GM12878 (cell line): ENCODE measurements at regions not wholly inside any gene's neighbourhood (a gene's known extent, or its start where the extent isn't known, plus 50 kb on each side); places are given as distances from the start of the nearest gene placed in this dataset.

Experiments
- ATAC-seq: fragments of 200-7000 bp; cut with Tn5 transposase; 3 replicates; pipeline ENCODE4 v1.9.1; 2020; ENCODE audit warnings: mild to moderate bottlenecking, moderate library complexity
- BruUV-seq: library from RNA; stranded (reverse); fragments of 400-500 nt; replicated peaks from 2 replicates; lab custom pipeline; 2021; lab: Mats Ljungman, UMichigan
- CTCF ChIA-PET: fragments of 300-600 bp; sonication (Branson Sonifier 250); formaldehyde crosslinking; extraction: SDS; loops from one replicate; lab custom pipeline; 2021; ENCODE audit warnings: inconsistent platforms; lab: Yijun Ruan, JAX
- POLR2A ChIA-PET: fragments of 350-600 bp; formaldehyde crosslinking; extraction: SDS; loops from one replicate; lab custom pipeline; 2021; ENCODE audit warnings: inconsistent platforms; lab: Charles Lee
- RAD21 ChIA-PET: fragments of 300-600 bp; sonication (Branson Sonifier 250); formaldehyde crosslinking; loops from one replicate; lab custom pipeline; 2023; ENCODE audit warnings: antibody characterized with exemption; ENCODE audit not compliant: unreplicated experiment; lab: Charles Lee
- SMC1A ChIA-PET: fragments of 300-600 bp; sonication (Branson Sonifier 250); formaldehyde crosslinking; loops from one replicate; lab custom pipeline; 2023; ENCODE audit not compliant: unreplicated experiment, uncharacterized antibody; lab: Charles Lee
- DNase-seq: peaks from one replicate; pipeline ENCODE4 v3.0.0-alpha.2; 2011; ENCODE audit warnings: low read depth, low spot score
- FAIRE-seq: peaks from 3 replicates; lab custom pipeline; 2011; peaks lifted over from hg19 to GRCh38; lab: Jason Lieb, UNC
- H2AFZ ChIP-seq: 2 replicates; pipeline ENCODE4 v1.6.0; 2011; ENCODE audit warnings: low read depth, low read length, control low read depth; ENCODE audit not compliant: control insufficient read depth
- H3K27ac ChIP-seq: 2 replicates; pipeline ENCODE4 v1.5.1; 2011; ENCODE audit warnings: control low read depth; ENCODE audit not compliant: control insufficient read depth, insufficient read depth
- H3K27me3 ChIP-seq, 2 experiments: replicated peaks in 1 of 2; 2 replicates each; pipeline versions ENCODE4 v1.6.0 to v1.6.1; 2011; ENCODE audit warnings: low read length in 1 of 2; ENCODE audit not compliant: control insufficient read depth in 2 of 2, insufficient read depth in 2 of 2
- H3K36me3 ChIP-seq, 2 experiments: 2 replicates each; pipeline ENCODE4 v1.5.1; 2011; ENCODE audit warnings: low read length in 1 of 2; ENCODE audit not compliant: control insufficient read depth in 2 of 2, insufficient read depth in 2 of 2
- H3K4me1 ChIP-seq: 2 replicates; pipeline ENCODE4 v1.6.1; 2011; ENCODE audit warnings: mild to moderate bottlenecking, low read length, moderate library complexity, mixed read lengths; ENCODE audit not compliant: control insufficient read depth, insufficient read depth
- H3K4me2 ChIP-seq: 2 replicates; pipeline ENCODE4 v1.6.0; 2011; ENCODE audit warnings: control low read depth; ENCODE audit not compliant: control insufficient read depth, insufficient read depth
- H3K4me3 ChIP-seq: fragments of 200-600 bp; sonication (generic); 2 replicates; pipeline ENCODE4 v1.5.1; 2016
- H3K79me2 ChIP-seq: 2 replicates; pipeline ENCODE4 v1.6.0; 2011; ENCODE audit warnings: low read length; ENCODE audit not compliant: control insufficient read depth, insufficient read depth
- H3K9ac ChIP-seq: 2 replicates; pipeline ENCODE4 v1.8.0; 2011; ENCODE audit warnings: low read length, control low read depth, mixed read lengths; ENCODE audit not compliant: control insufficient read depth, insufficient read depth
- H3K9me3 ChIP-seq: replicated peaks from 3 replicates; pipeline ENCODE4 v1.5.1; 2011; ENCODE audit warnings: mild to moderate bottlenecking, low read length; ENCODE audit not compliant: control insufficient read depth, insufficient read depth
- H4K20me1 ChIP-seq: 2 replicates; pipeline ENCODE4 v1.6.0; 2011; ENCODE audit not compliant: control insufficient read depth, insufficient read depth
- BACH1 ChIP-seq: fragments of 450-650 bp; IDR thresholded peaks from 2 replicates; pipeline ENCODE4 v1.6.1; 2017; ENCODE audit warnings: mild to moderate bottlenecking, borderline replicate concordance
- BCL3 ChIP-seq: IDR thresholded peaks from 2 replicates; pipeline ENCODE4 v1.6.1; 2011; ENCODE audit warnings: borderline replicate concordance, low read depth, mild to moderate bottlenecking, moderate library complexity, low read length; ENCODE audit not compliant: insufficient read depth, poor library complexity, severe bottlenecking
- CBFB ChIP-seq: IDR thresholded peaks from 2 replicates; pipeline ENCODE4 v1.6.1; 2016; ENCODE audit warnings: antibody characterized with exemption, low read depth
- CBX3 ChIP-seq: fragments of 200-600 bp; sonication (generic); IDR thresholded peaks from 2 replicates; pipeline ENCODE4 v1.6.1; 2016; ENCODE audit warnings: low read depth, borderline replicate concordance
- CHD2 ChIP-seq: IDR thresholded peaks from 2 replicates; pipeline ENCODE4 v1.6.1; 2011; ENCODE audit warnings: low read depth, low read length, improper control_type of control experiment, borderline replicate concordance
- DPF2 ChIP-seq: fragments of 450-650 bp; IDR thresholded peaks from 2 replicates; pipeline ENCODE4 v1.6.1; 2017; ENCODE audit warnings: mild to moderate bottlenecking
- EP300 ChIP-seq, 2 experiments: fragments of 150-350 bp in 1 of 2; IDR thresholded peaks; 2 replicates each; pipeline ENCODE4 v1.6.1; 2011 to 2012; ENCODE audit warnings: low read depth in 2 of 2, low read length in 2 of 2, borderline replicate concordance in 1 of 2, improper control_type of control experiment in 1 of 2, inconsistent platforms in 1 of 2; ENCODE audit not compliant: control insufficient read depth in 1 of 2
- MAX ChIP-seq: IDR thresholded peaks from 2 replicates; pipeline ENCODE4 v1.6.1; 2012; ENCODE audit warnings: low read depth, low read length, improper control_type of control experiment
- MEF2A ChIP-seq: IDR thresholded peaks from 2 replicates; pipeline ENCODE4 v1.6.1; 2011; ENCODE audit warnings: low read depth, mild to moderate bottlenecking, low read length, moderate library complexity; ENCODE audit not compliant: insufficient read depth
- MEF2B ChIP-seq: fragments of 450-650 bp; IDR thresholded peaks from 2 replicates; pipeline ENCODE4 v1.6.1; 2018; ENCODE audit warnings: mild to moderate bottlenecking, moderate library complexity; ENCODE audit not compliant: partially characterized antibody, poor library complexity, severe bottlenecking
- PKNOX1 ChIP-seq: fragments of 450-650 bp; IDR thresholded peaks from 2 replicates; pipeline ENCODE4 v1.6.1; 2016; ENCODE audit warnings: mild to moderate bottlenecking
- POLR2A ChIP-seq: IDR thresholded peaks from 2 replicates; pipeline ENCODE4 v1.6.1; 2011; ENCODE audit warnings: low read depth, mild to moderate bottlenecking, low read length
- RB1 ChIP-seq: fragments of 450-650 bp; formaldehyde crosslinking; IDR thresholded peaks from 2 replicates; pipeline ENCODE4 v1.6.1; 2017; ENCODE audit warnings: mild to moderate bottlenecking, borderline replicate concordance
- SMAD5 ChIP-seq: IDR thresholded peaks from 2 replicates; pipeline ENCODE4 v1.6.1; 2016; ENCODE audit warnings: antibody characterized with exemption, low read depth
- SP1 ChIP-seq: IDR thresholded peaks from one replicate; pipeline ENCODE4 v1.6.1; 2011; ENCODE audit warnings: low read depth, low read length
- ZNF24 ChIP-seq: fragments of 450-650 bp; IDR thresholded peaks from 2 replicates; pipeline ENCODE4 v1.6.1; 2017; ENCODE audit warnings: antibody characterized with exemption, mild to moderate bottlenecking
- ZZZ3 ChIP-seq: IDR thresholded peaks from 2 replicates; pipeline ENCODE4 v1.6.1; 2011; ENCODE audit warnings: low read depth; ENCODE audit not compliant: control insufficient read depth, insufficient read length
- WGBS: methylation state at CpG from one replicate; pipeline ENCODE4 v1.1.6; 2016; ENCODE audit warnings: low lambda C conversion rate; ENCODE audit not compliant: insufficient replicate concordance, insufficient coverage; ENCODE audit errors: missing lambda C conversion rate; 5-methylcytosine and 5-hydroxymethylcytosine counted together
- in situ Hi-C: fragments of 300-500 bp; cut with MboI; formaldehyde crosslinking; loops from 9 replicates; pipeline ENCODE4 v1.14.3; 2018; ENCODE audit warnings: mixed read lengths
- intact Hi-C: fragments of 100-400 bp; cut with micrococcal nuclease; formaldehyde crosslinking; loops from one replicate; pipeline ENCODE4 v1.14.2; 2022; ENCODE audit not compliant: unreplicated experiment

DNA sequence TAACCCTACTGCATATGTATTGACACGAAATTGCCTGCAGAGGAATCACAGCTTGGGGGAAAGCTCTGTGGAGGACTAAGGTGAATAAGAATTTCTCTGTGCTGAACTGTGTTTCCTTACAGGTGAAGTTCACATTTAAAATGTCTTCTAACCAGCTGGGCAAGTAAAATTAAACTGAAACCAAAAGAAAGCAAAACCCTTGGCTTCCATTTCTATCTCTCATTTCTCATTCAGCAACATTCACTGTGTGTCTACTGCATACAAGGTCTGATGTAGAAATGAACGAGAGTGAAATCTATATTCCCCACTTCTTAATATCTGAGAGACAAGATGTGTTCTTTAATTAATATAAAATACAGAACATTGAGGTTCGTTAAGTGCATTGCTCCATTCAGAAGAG is 397.3 kb downstream of the SOX11 start (continued):
- TF ChIP-seq ZZZ3, result no peak
- TF ChIP-seq MEF2B, result no peak
- TF ChIP-seq CBFB, result no peak
- TF ChIP-seq SP1, result no peak

DNA sequence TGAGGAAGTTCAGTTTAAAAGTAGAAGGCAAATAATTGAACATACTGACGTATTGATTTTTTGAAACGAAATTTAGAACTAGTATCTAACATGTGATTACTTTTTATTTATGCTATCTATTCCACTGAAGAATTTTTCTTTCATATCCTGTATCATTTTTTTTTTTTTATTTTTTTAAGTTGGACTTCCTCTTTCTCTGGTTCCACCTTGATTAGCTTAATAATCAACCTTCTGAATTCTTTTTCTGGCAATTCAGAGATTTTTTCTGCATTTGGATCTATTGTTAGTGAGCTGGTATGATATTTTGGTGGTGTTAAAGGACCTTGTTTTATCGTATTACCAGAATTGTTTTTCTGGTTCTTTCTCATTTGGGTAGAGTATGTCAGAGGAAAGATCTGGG is 411.2 kb downstream of the SOX11 start:
- ChIA-PET RAD21 (no interaction called here), POLR2A (no interaction called here), SMC1A (interaction anchor here (1.3 to 2.5 kb wide), 3 partner anchors 11 to 253 kb away, joined by 3 to 8 read pairs (median 3); no protein-coding TSS in a partner anchor), CTCF (interaction anchor here (0.9 kb wide), 2 partner anchors 39 to 252 kb away, joined by 3 read pairs; no protein-coding TSS in a partner anchor)
- Histone ChIP-seq H2AFZ (no peak overlapping the region), H3K27me3 (no peaks in the 10 kb centered on the region), H3K36me3 (no peaks in the 10 kb centered on the region), H3K4me1 (no peaks in the 10 kb centered on the region), H3K4me2 (no peak overlapping the region), H3K9me3 (no peaks in the 10 kb centered on the region), H3K27ac (no peak overlapping the region), H4K20me1 (no peaks in the 10 kb centered on the region), H3K9ac (no peak overlapping the region), H3K4me3 (no peak overlapping the region), H3K79me2 (no peaks in the 10 kb centered on the region)
- in situ Hi-C loops, result no loop called here
- FAIRE-seq (no peak), DNase-seq (no peak), ATAC-seq (no peak)
- WGBS, result 38% methylated on average over 3 of the region's 3 CpGs
- no TSS peak for BruUV-seq
- intact Hi-C loops, result loop anchor here (10.0 kb wide), 1 partner anchor 671 kb away; no protein-coding TSS in a partner anchor
- TF ChIP-seq MEF2A, result no peak
- TF ChIP-seq DPF2, result no peak
- TF ChIP-seq ZNF24, result no peak
- TF ChIP-seq BCL3, result no peak
- no peak for TF ChIP-seq MAX
- no peak for TF ChIP-seq CHD2
- TF ChIP-seq RB1, result no peak
- no peak for TF ChIP-seq CBFB
- TF ChIP-seq PKNOX1, result no peak
- no peak for TF ChIP-seq EP300 (IDR thresholded peaks at IDR 0.05; ENCODE audit: borderline replicate concordance in 1 of 2, control insufficient read depth in 1 of 2, low read depth in 2 of 2, low read length in 2 of 2)
- no peak for TF ChIP-seq SMAD5
- TF ChIP-seq CBX3, result no peak
- no peak for TF ChIP-seq BACH1
- no peak for TF ChIP-seq POLR2A
